HEK293T (cell line): ENCODE measurements at regions not wholly inside any gene's neighbourhood (a gene's known extent, or its start where the extent isn't known, plus 50 kb on each side); places are given as distances from the start of the nearest gene placed in this dataset.

Source experiments
- BHLHE40 ChIP-seq: fragments of 450-650 bp; IDR thresholded peaks from 2 replicates; pipeline ENCODE4 v1.6.1; 2016; ENCODE audit warnings: mild to moderate bottlenecking, moderate library complexity, borderline replicate concordance
- CTBP1 ChIP-seq: fragments of 450-650 bp; IDR thresholded peaks from 2 replicates; pipeline ENCODE4 v1.6.1; 2016; ENCODE audit warnings: borderline replicate concordance
- FOXA1 ChIP-seq: fragments of 450-650 bp; IDR thresholded peaks from 2 replicates; pipeline ENCODE4 v1.6.1; 2016; ENCODE audit warnings: mild to moderate bottlenecking
- PKNOX1 ChIP-seq: fragments of 450-650 bp; IDR thresholded peaks from 2 replicates; pipeline ENCODE4 v1.6.1; 2016
- SP1 ChIP-seq: fragments of 450-650 bp; IDR thresholded peaks from 2 replicates; pipeline ENCODE4 v1.6.1; 2017
- SUZ12 ChIP-seq: fragments of 450-650 bp; IDR thresholded peaks from 2 replicates; pipeline ENCODE4 v1.6.1; 2016; ENCODE audit warnings: mild to moderate bottlenecking

DNA sequence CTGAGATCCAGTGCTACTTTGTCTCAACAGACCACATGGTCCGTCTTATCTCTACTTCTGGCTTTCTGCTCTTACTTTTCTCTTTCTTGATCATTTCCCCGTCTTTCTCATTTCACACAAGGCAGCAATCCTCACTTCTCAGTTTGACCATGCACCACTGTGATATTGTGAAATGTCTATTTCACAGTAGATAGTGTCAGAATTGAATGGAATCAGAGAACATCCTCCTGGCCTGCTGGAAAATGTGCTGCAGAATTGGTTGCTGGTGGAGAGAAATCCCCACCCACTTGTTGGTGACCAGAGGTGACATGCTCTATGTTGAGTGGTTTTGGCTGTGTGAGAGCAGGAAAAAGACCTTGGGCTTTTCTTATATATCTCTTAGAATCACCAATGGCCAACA, 57.8 kb upstream of the RCN1 start:
- TF ChIP-seq SUZ12 (no peak), SP1 (no peak), PKNOX1 (no peak), CTBP1 (no peak), BHLHE40 (no peak), FOXA1 (no peak)
